ENCODE measurements at regions not wholly inside any gene's neighbourhood (a gene's known extent, or its start where the extent isn't known, plus 50 kb on each side); places are given as distances from the start of the nearest gene placed in this dataset.

DNA sequence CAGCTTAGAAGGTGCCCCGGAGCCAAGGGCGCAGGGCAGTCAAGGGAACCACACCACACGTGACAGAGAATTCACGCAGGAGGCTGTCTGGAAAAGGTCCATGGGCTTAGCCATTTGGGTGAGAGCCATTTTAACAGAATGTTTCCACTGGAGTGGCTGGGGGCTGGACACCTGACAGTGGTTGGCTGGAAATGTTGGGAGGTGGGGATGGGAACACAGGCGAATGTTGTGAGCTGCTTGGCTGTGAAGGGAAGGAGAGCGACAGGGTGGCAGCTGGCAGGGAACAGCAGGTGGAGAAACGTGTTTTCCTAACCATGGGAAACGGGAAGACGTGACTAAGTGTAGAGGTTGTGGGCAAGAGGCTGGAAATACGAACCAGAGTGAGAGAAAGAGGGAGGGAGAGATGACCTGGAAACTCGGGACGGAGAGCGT, 100.5 kb upstream of the ZNF32 start:
- TF ChIP-seq, protein P1, sequence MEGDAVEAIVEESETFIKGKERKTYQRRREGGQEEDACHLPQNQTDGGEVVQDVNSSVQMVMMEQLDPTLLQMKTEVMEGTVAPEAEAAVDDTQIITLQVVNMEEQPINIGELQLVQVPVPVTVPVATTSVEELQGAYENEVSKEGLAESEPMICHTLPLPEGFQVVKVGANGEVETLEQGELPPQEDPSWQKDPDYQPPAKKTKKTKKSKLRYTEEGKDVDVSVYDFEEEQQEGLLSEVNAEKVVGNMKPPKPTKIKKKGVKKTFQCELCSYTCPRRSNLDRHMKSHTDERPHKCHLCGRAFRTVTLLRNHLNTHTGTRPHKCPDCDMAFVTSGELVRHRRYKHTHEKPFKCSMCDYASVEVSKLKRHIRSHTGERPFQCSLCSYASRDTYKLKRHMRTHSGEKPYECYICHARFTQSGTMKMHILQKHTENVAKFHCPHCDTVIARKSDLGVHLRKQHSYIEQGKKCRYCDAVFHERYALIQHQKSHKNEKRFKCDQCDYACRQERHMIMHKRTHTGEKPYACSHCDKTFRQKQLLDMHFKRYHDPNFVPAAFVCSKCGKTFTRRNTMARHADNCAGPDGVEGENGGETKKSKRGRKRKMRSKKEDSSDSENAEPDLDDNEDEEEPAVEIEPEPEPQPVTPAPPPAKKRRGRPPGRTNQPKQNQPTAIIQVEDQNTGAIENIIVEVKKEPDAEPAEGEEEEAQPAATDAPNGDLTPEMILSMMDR (IDR thresholded peaks at IDR 0.05) = no peak
- TF ChIP-seq POLR2A (IDR thresholded peaks at IDR 0.05) = no peak
